ENCODE measurements at regions not wholly inside any gene's neighbourhood (a gene's known extent, or its start where the extent isn't known, plus 50 kb on each side); places are given as distances from the start of the nearest gene placed in this dataset.
"Not testable (repeated sequence)": the region's sequence is repeated elsewhere in the genome, so short reads cannot be mapped to it uniquely, and the experiment has no call there.

- DNase-seq (ENCODE audit: low read depth), result no peak
Measured at GRCh38 chr2:36235426-36235825, 120.2 kb upstream of the CRIM1 start.

GRCh38 chr2:36223259-36223658 lies 132.3 kb upstream of the CRIM1 start:
- DNase-seq (ENCODE audit: low read depth), result no peak

GRCh38 chr2:36222485-36222884 lies 133.1 kb upstream of the CRIM1 start:
- DNase-seq (ENCODE audit: low read depth), result no peak

- DNase-seq (ENCODE audit: low read depth), result no peak
Measured at GRCh38 chr2:36214691-36215090, 140.9 kb upstream of the CRIM1 start.

GRCh38 chr2:36203366-36203765 lies 152.2 kb upstream of the CRIM1 start:
- no peak for DNase-seq (ENCODE audit: low read depth)

GRCh38 chr2:36197181-36197971 lies 158.2 kb upstream of the CRIM1 start:
- no peak for DNase-seq (ENCODE audit: low read depth)

- no peak for DNase-seq (ENCODE audit: low read depth)
Measured at GRCh38 chr2:36193680-36194079, 161.9 kb upstream of the CRIM1 start.

GRCh38 chr2:36192983-36193382 lies 162.6 kb upstream of the CRIM1 start:
- no peak for DNase-seq (ENCODE audit: low read depth)

- no peak for DNase-seq (ENCODE audit: low read depth)
Measured at GRCh38 chr2:36190097-36190496, 165.5 kb upstream of the CRIM1 start.

GRCh38 chr2:36185624-36186023 lies 170.0 kb upstream of the CRIM1 start:
- DNase-seq (ENCODE audit: low read depth), result no peak

- DNase-seq (ENCODE audit: low read depth), result no peak
Measured at GRCh38 chr2:36184848-36185247, 170.7 kb upstream of the CRIM1 start.

- DNase-seq (ENCODE audit: low read depth), result not testable (repeated sequence)
Measured at GRCh38 chr2:36180789-36181482, 174.6 kb upstream of the CRIM1 start.

GRCh38 chr2:36180293-36180692 lies 175.3 kb upstream of the CRIM1 start:
- not testable (repeated sequence) for DNase-seq (ENCODE audit: low read depth)

GRCh38 chr2:36179668-36180269 lies 175.8 kb upstream of the CRIM1 start:
- DNase-seq (ENCODE audit: low read depth), result not testable (repeated sequence)

- no peak for DNase-seq (ENCODE audit: low read depth)
Measured at GRCh38 chr2:36178384-36178783, 177.2 kb upstream of the CRIM1 start.

- DNase-seq (ENCODE audit: low read depth), result no peak
Measured at GRCh38 chr2:36177282-36177681, 178.3 kb upstream of the CRIM1 start.

- no peak for DNase-seq (ENCODE audit: low read depth)
Measured at GRCh38 chr2:36174920-36175319, 180.7 kb upstream of the CRIM1 start.

- DNase-seq (ENCODE audit: low read depth), result no peak
Measured at GRCh38 chr2:36173760-36174404, 181.7 kb upstream of the CRIM1 start.

- DNase-seq (ENCODE audit: low read depth), result no peak
Measured at GRCh38 chr2:36172824-36173223, 182.8 kb upstream of the CRIM1 start.

- DNase-seq (ENCODE audit: low read depth), result no peak
Measured at GRCh38 chr2:36170805-36171204, 184.8 kb upstream of the CRIM1 start.

GRCh38 chr2:36169843-36170242 lies 185.7 kb upstream of the CRIM1 start:
- DNase-seq (ENCODE audit: low read depth), result no peak

GRCh38 chr2:36168115-36168514 lies 187.5 kb upstream of the CRIM1 start:
- DNase-seq (ENCODE audit: low read depth), result no peak

- DNase-seq (ENCODE audit: low read depth), result no peak
Measured at GRCh38 chr2:36165132-36165531, 190.4 kb upstream of the CRIM1 start.
